Endothelial cell of umbilical vein (primary cell): ENCODE measurements at regions not wholly inside any gene's neighbourhood (a gene's known extent, or its start where the extent isn't known, plus 50 kb on each side); places are given as distances from the start of the nearest gene placed in this dataset.
"Not testable (repeated sequence)": the region's sequence is repeated elsewhere in the genome, so short reads cannot be mapped to it uniquely, and the experiment has no call there.

Experiments used
- BruUV-seq: library from RNA; stranded (reverse); fragments of 400-500 nt; replicated peaks from 2 replicates; lab custom pipeline; 2021; lab: Mats Ljungman, UMichigan
- CTCF ChIA-PET: fragments of 300-600, 350-600 bp; sonication (Branson Sonifier 250); formaldehyde crosslinking; loops from one replicate; lab custom pipeline; 2021; ENCODE audit warnings: antibody characterized with exemption, inconsistent platforms; lab: Charles Lee
- POLR2A ChIA-PET: fragments of 300-600, 350-600 bp; sonication (Branson Sonifier 250); formaldehyde crosslinking; loops from one replicate; lab custom pipeline; 2021; ENCODE audit warnings: antibody characterized with exemption, inconsistent platforms; lab: Charles Lee
- DNase-seq: peaks from one replicate; pipeline ENCODE4 v3.0.0-alpha.2; 2011; ENCODE audit warnings: low read depth, low spot score
- FAIRE-seq: peaks from 2 replicates; lab custom pipeline; 2011; peaks lifted over from hg19 to GRCh38; lab: Jason Lieb, UNC
- H2AFZ ChIP-seq: 2 replicates; pipeline ENCODE4 v1.6.0; 2012; ENCODE audit warnings: low read depth, low read length, control low read depth, inconsistent platforms
- H3K27ac ChIP-seq: 2 replicates; pipeline ENCODE4 v1.5.1; 2011; ENCODE audit warnings: low read depth, mild to moderate bottlenecking, control low read depth, low read length, moderate library complexity; ENCODE audit not compliant: insufficient read depth
- H3K27me3 ChIP-seq, 2 experiments: 2 replicates each; pipeline versions ENCODE4 v1.6.0 to v1.6.1; 2011; ENCODE audit warnings: low read length in 2 of 2, mixed read lengths in 1 of 2; ENCODE audit not compliant: control insufficient read depth in 2 of 2, insufficient read depth in 2 of 2
- H3K36me3 ChIP-seq, 2 experiments: 2 replicates in 1 of 2; 3 replicates in 1 of 2; pipeline ENCODE4 v1.5.1; 2011; ENCODE audit warnings: low read length in 2 of 2, mild to moderate bottlenecking in 1 of 2, moderate library complexity in 1 of 2; ENCODE audit not compliant: control insufficient read depth in 2 of 2, insufficient read depth in 2 of 2; ENCODE audit errors: extremely low read depth in 1 of 2
- H3K4me1 ChIP-seq: 3 replicates; pipeline ENCODE4 v1.5.1; 2011; ENCODE audit warnings: mild to moderate bottlenecking, low read length; ENCODE audit not compliant: control insufficient read depth, insufficient read depth; ENCODE audit errors: extremely low read depth
- H3K4me2 ChIP-seq: 2 replicates; pipeline ENCODE4 v1.6.1; 2011; ENCODE audit warnings: low read length, control low read depth, mixed read lengths; ENCODE audit not compliant: insufficient read depth
- H3K4me3 ChIP-seq, 3 experiments: fragments of 200-600 bp in 1 of 3; sonication (generic), shearing (Covaris generic) in 1 of 3; replicated peaks in 1 of 3; 2 replicates each; pipeline ENCODE4 v1.5.1; 2011 to 2016; ENCODE audit warnings: control low read depth in 3 of 3, low read length in 3 of 3, mild to moderate bottlenecking in 2 of 3, inconsistent platforms in 1 of 3, low read depth in 1 of 3, moderate library complexity in 1 of 3; ENCODE audit not compliant: insufficient read depth in 1 of 3
- H3K79me2 ChIP-seq: 2 replicates; pipeline ENCODE4 v1.6.0; 2012; ENCODE audit warnings: low read length, inconsistent platforms; ENCODE audit not compliant: control insufficient read depth, insufficient read depth
- H3K9ac ChIP-seq: replicated peaks from 2 replicates; pipeline ENCODE3; 2011; ENCODE audit warnings: low read length, control low read depth; ENCODE audit not compliant: insufficient read depth; ENCODE audit errors: extremely low read depth
- H3K9me1 ChIP-seq: replicated peaks from 3 replicates; pipeline ENCODE4 v1.6.0; 2011; ENCODE audit warnings: mild to moderate bottlenecking, low read length; ENCODE audit not compliant: control insufficient read depth, insufficient read depth; ENCODE audit errors: extremely low read depth
- H3K9me3 ChIP-seq: replicated peaks from 2 replicates; pipeline ENCODE4 v1.5.1; 2012; ENCODE audit warnings: low read length, inconsistent platforms; ENCODE audit not compliant: control insufficient read depth, insufficient read depth
- H4K20me1 ChIP-seq: replicated peaks from 2 replicates; pipeline ENCODE3; 2011; ENCODE audit warnings: mild to moderate bottlenecking, low read length; ENCODE audit not compliant: control insufficient read depth, insufficient read depth; ENCODE audit errors: extremely low read depth
- EZH2 ChIP-seq: IDR thresholded peaks from 2 replicates; pipeline ENCODE4 v1.6.1; 2012; ENCODE audit warnings: borderline replicate concordance, low read depth, mild to moderate bottlenecking, moderate library complexity, low read length, inconsistent platforms; ENCODE audit not compliant: severe bottlenecking
- FOS ChIP-seq: IDR thresholded peaks from 2 replicates; pipeline ENCODE4 v1.6.1; 2011; ENCODE audit warnings: mild to moderate bottlenecking, low read length, moderate library complexity, borderline replicate concordance; ENCODE audit not compliant: insufficient read depth
- GATA2 ChIP-seq: IDR thresholded peaks from 2 replicates; pipeline ENCODE4 v1.7.0; 2011; ENCODE audit warnings: low read depth, mild to moderate bottlenecking, moderate library complexity, mixed read lengths, low read length; ENCODE audit not compliant: insufficient read length, insufficient read depth
- JUN ChIP-seq: IDR thresholded peaks from 2 replicates; pipeline ENCODE4 v1.6.1; 2011; ENCODE audit warnings: borderline replicate concordance, low read depth; ENCODE audit not compliant: insufficient read length, insufficient read depth
- MYC ChIP-seq: IDR thresholded peaks from one replicate; pipeline ENCODE4 v1.6.1; 2011; ENCODE audit warnings: mild to moderate bottlenecking, low read depth, low read length
- POLR2A ChIP-seq: IDR thresholded peaks from 2 replicates; pipeline ENCODE4 v1.6.1; 2012; ENCODE audit warnings: low read depth, mild to moderate bottlenecking, control low read depth, low read length
- POLR2AphosphoS5 ChIP-seq: IDR thresholded peaks from 2 replicates; pipeline ENCODE4 v1.6.1; 2012; ENCODE audit warnings: low read depth, mild to moderate bottlenecking, control low read depth, low read length, moderate library complexity; ENCODE audit not compliant: insufficient read depth
- dilution Hi-C: fragments of 300-500 bp; cut with MboI; formaldehyde crosslinking; loops from one replicate; pipeline ENCODE4 v1.15.0; 2019; ENCODE audit warnings: low sequenced_read_pairs; ENCODE audit not compliant: extremely low pct_ligation_motif_present
- intact Hi-C: fragments of 100-400 bp; cut with micrococcal nuclease; formaldehyde crosslinking; loops from one replicate; pipeline ENCODE4 v1.10.0; 2022
- TF ChIP-seq, protein P1 (sequence below), 2 donors: IDR thresholded peaks; 1 replicate in 1 of 2; 2 replicates in 1 of 2; pipeline ENCODE4 v1.5.1; 2011; ENCODE audit warnings: low read length in 2 of 2, mild to moderate bottlenecking in 2 of 2, moderate library complexity in 2 of 2, control low read depth in 1 of 2, inconsistent platforms in 1 of 2, low read depth in 1 of 2; ENCODE audit not compliant: insufficient read depth in 1 of 2; ENCODE audit errors: extremely low read depth in 1 of 2
- TF ChIP-seq, protein P2 (sequence below): IDR thresholded peaks from 2 replicates; pipeline ENCODE4 v1.6.1; 2011; ENCODE audit not compliant: insufficient read depth, insufficient read length

DNA sequence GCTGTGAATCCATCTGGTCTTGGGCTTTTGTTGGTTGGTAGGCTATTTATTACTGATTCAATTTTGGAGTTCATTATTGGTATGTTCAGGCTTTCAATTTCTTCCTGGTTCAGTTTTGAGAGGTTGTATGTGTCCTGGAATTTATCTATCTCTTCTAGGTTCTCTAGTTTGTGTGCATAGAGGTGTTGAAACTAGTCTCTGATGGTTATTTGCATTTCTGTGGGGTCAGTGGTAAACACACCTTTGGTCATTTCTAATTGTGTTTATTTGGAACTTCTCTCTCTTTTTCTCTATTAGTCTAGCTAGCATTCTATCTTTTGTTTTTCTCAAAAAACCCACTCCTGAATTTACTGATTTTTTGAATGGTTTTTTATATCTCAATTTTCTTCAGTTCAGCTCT is 70.1 kb upstream of the IRAK1BP1 start:
- intact Hi-C loops = no loop called here
- no peak overlapping the region for H3K4me2 ChIP-seq
- H3K36me3 ChIP-seq = no peaks in the 10 kb centered on the region
- H3K9me3 ChIP-seq = no peaks in the 10 kb centered on the region
- no peaks in the 10 kb centered on the region for H3K9me1 ChIP-seq
- no peak overlapping the region for H3K9ac ChIP-seq
- H3K79me2 ChIP-seq = no peaks in the 10 kb centered on the region
- FAIRE-seq = no peak
- no peaks in the 10 kb centered on the region for H3K4me1 ChIP-seq
- no TSS peak for BruUV-seq
- peaks cover 0 to 4% of the 10 kb centered on the region in 2 experiments for H3K27me3 ChIP-seq
- no peak overlapping the region for H3K4me3 ChIP-seq
- dilution Hi-C loops = no loop called here
- no peak overlapping the region for H2AFZ ChIP-seq
- POLR2A ChIA-PET = no interaction called here
- DNase-seq = no peak
- CTCF ChIA-PET = interaction anchor here (1.9 kb wide), 1 partner anchor 13 kb away, joined by 7 read pairs; no protein-coding TSS in a partner anchor
- no peak overlapping the region for H3K27ac ChIP-seq
- no peaks in the 10 kb centered on the region for H4K20me1 ChIP-seq
- TF ChIP-seq FOS (no peak), GATA2 (no peak), JUN (no peak)

DNA sequence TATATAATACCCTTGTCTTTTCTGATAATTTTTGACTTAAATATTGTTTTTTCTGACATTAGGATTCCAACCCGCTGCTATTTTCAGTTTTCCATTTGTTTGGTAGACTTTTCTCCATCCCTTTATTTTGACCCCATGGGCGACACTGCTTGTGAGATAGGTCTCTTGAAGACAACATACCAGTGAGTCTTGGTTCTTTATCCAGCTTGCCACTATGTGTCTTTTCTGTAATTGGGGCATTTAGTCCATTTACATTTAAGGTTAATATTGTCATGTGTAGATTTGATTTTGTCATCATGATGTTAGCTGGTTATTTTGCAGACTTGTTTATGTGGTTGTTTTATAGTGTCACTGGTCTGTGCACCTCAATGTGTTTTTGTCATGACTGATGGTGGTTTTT is 67.7 kb upstream of the IRAK1BP1 start:
- H3K79me2 ChIP-seq = no peaks in the 10 kb centered on the region
- H3K9me3 ChIP-seq = no peaks in the 10 kb centered on the region
- H3K36me3 ChIP-seq = no peaks in the 10 kb centered on the region
- no peak for TF ChIP-seq GATA2
- TF ChIP-seq, protein P1, sequence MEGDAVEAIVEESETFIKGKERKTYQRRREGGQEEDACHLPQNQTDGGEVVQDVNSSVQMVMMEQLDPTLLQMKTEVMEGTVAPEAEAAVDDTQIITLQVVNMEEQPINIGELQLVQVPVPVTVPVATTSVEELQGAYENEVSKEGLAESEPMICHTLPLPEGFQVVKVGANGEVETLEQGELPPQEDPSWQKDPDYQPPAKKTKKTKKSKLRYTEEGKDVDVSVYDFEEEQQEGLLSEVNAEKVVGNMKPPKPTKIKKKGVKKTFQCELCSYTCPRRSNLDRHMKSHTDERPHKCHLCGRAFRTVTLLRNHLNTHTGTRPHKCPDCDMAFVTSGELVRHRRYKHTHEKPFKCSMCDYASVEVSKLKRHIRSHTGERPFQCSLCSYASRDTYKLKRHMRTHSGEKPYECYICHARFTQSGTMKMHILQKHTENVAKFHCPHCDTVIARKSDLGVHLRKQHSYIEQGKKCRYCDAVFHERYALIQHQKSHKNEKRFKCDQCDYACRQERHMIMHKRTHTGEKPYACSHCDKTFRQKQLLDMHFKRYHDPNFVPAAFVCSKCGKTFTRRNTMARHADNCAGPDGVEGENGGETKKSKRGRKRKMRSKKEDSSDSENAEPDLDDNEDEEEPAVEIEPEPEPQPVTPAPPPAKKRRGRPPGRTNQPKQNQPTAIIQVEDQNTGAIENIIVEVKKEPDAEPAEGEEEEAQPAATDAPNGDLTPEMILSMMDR (IDR thresholded peaks at IDR 0.05; ENCODE audit: extremely low read depth in 1 of 2, insufficient read depth in 1 of 2, low read depth in 1 of 2, low read length in 2 of 2) = no peak
- TF ChIP-seq, protein P2, sequence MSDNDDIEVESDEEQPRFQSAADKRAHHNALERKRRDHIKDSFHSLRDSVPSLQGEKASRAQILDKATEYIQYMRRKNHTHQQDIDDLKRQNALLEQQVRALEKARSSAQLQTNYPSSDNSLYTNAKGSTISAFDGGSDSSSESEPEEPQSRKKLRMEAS = no peak
- no peak for TF ChIP-seq MYC
- no peak for TF ChIP-seq POLR2AphosphoS5
- TF ChIP-seq POLR2A = no peak
- no peak for TF ChIP-seq JUN
- no peak for TF ChIP-seq EZH2
- no peak for TF ChIP-seq FOS
- no peak for FAIRE-seq
- H3K4me1 ChIP-seq = no peaks in the 10 kb centered on the region
- H3K9me1 ChIP-seq = no peaks in the 10 kb centered on the region
- DNase-seq = no peak
- ChIA-PET CTCF (no interaction called here), POLR2A (no interaction called here)
- no peak overlapping the region for H3K27ac ChIP-seq
- H3K4me2 ChIP-seq = no peak overlapping the region
- intact Hi-C loops = no loop called here
- dilution Hi-C loops = no loop called here
- H3K27me3 ChIP-seq = peaks cover 0 to 4% of the 10 kb centered on the region in 2 experiments
- no peaks in the 10 kb centered on the region for H4K20me1 ChIP-seq
- H3K9ac ChIP-seq = no peak overlapping the region
- no peak overlapping the region for H3K4me3 ChIP-seq
- H2AFZ ChIP-seq = no peak overlapping the region
- BruUV-seq = no TSS peak

DNA sequence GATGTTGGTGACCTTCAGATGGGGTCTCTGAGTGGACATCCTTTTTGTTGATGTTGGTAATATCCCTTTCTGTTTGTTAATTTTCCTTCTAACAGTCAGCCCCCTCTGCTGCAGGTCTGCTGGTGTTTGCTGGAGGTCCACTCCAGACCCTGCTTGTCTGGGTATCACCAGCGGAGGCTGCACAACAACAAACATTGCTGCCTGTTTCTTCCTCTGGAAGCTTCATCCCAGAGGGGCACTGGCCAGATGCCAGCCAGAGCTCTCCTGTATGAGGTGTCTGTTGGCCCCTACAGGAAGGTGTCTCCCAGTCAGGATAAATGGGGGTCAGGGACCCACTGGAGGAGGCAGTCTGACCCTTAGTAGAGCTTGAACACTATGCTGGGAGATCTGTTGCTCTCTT is 60.6 kb upstream of the IRAK1BP1 start:
- H2AFZ ChIP-seq, H3K36me3 ChIP-seq, dilution Hi-C loops, H3K9ac ChIP-seq, H3K9me1 ChIP-seq, DNase-seq, H3K4me1 ChIP-seq, BruUV-seq, POLR2A ChIA-PET, H3K27me3 ChIP-seq, H3K4me3 ChIP-seq, H4K20me1 ChIP-seq, H3K79me2 ChIP-seq, H3K27ac ChIP-seq, intact Hi-C loops, FAIRE-seq, H3K4me2 ChIP-seq, H3K9me3 ChIP-seq: not testable (repeated sequence)
- CTCF ChIA-PET = interaction anchor here (0.7 kb wide), 1 partner anchor 14 kb away, joined by 3 read pairs; no protein-coding TSS in a partner anchor
